CD4-positive, alpha-beta T cell (primary cell): ENCODE measurements at regions not wholly inside any gene's neighbourhood (a gene's known extent, or its start where the extent isn't known, plus 50 kb on each side); places are given as distances from the start of the nearest gene placed in this dataset.

Experiments
- ATAC-seq: fragments of 200-7000 bp; cut with Tn5 transposase; one replicate; pipeline ENCODE4 v1.10.0; 2022; ENCODE audit warnings: mild to moderate bottlenecking; ENCODE audit not compliant: poor library complexity
- CTCF ChIA-PET: fragments of 350-600 bp; sonication (Branson Sonifier 250); formaldehyde crosslinking; loops from one replicate; lab custom pipeline; 2021; ENCODE audit warnings: antibody characterized with exemption, inconsistent platforms; lab: Charles Lee
- POLR2A ChIA-PET: fragments of 350-600 bp; sonication (Branson Sonifier 250); formaldehyde crosslinking; loops from one replicate; lab custom pipeline; 2021; ENCODE audit warnings: antibody characterized with exemption, inconsistent platforms; lab: Charles Lee
- DNase-seq, 14 experiments: peaks; one replicate each; pipeline ENCODE4 v3.0.0-alpha.2; 2013 to 2020; ENCODE audit warnings: mixed read lengths in 2 of 14
- H3K27ac ChIP-seq, 2 donors: one replicate each; pipeline versions ENCODE4 v1.5.1 to v1.7.0; 2013; ENCODE audit warnings: low read length in 2 of 2, low read depth in 1 of 2, mild to moderate bottlenecking in 1 of 2
- H3K27me3 ChIP-seq, 2 experiments: 1 replicate in 1 of 2; 2 replicates in 1 of 2; pipeline versions ENCODE4 v1.6.1 to v1.7.0; 2013; ENCODE audit warnings: low read length in 2 of 2, control low read depth in 1 of 2, mild to moderate bottlenecking in 1 of 2, moderate library complexity in 1 of 2; ENCODE audit not compliant: insufficient read depth in 2 of 2, control insufficient read depth in 1 of 2
- H3K36me3 ChIP-seq: one replicate; pipeline ENCODE4 v1.6.1; 2013; ENCODE audit warnings: low read length, control low read depth; ENCODE audit not compliant: insufficient read depth
- H3K4me1 ChIP-seq: one replicate; pipeline ENCODE4 v1.6.1; 2013; ENCODE audit warnings: low read length, control low read depth; ENCODE audit not compliant: insufficient read depth
- H3K4me3 ChIP-seq: one replicate; pipeline ENCODE4 v1.5.1; 2013; ENCODE audit warnings: mild to moderate bottlenecking, low read length, moderate library complexity
- H3K9me3 ChIP-seq, 2 experiments: 1 replicate in 1 of 2; 2 replicates in 1 of 2; pipeline versions ENCODE4 v1.6.1 to v1.7.0; 2013; ENCODE audit warnings: low read length in 2 of 2, mild to moderate bottlenecking in 2 of 2, control low read depth in 1 of 2, moderate library complexity in 1 of 2; ENCODE audit not compliant: control insufficient read depth in 1 of 2, insufficient read depth in 1 of 2
- H3K27ac Mint-ChIP-seq: one replicate; pipeline ENCODE4 v1.8.0; 2020; ENCODE audit warnings: mixed read lengths
- H3K27me3 Mint-ChIP-seq: one replicate; pipeline ENCODE4 v1.8.0; 2021; ENCODE audit warnings: mixed read lengths
- H3K36me3 Mint-ChIP-seq: one replicate; pipeline ENCODE4 v1.8.0; 2021; ENCODE audit warnings: low read depth, mixed read lengths
- H3K4me1 Mint-ChIP-seq: one replicate; pipeline ENCODE4 v1.8.0; 2021; ENCODE audit warnings: low read depth, mixed read lengths
- H3K4me3 Mint-ChIP-seq: one replicate; pipeline ENCODE4 v1.8.0; 2020; ENCODE audit warnings: mild to moderate bottlenecking, mixed read lengths
- H3K9me3 Mint-ChIP-seq: one replicate; pipeline ENCODE4 v1.8.0; 2020; ENCODE audit warnings: mixed read lengths
- CTCF ChIP-seq: fragments of 200-600 bp; IDR thresholded peaks from one replicate; pipeline ENCODE4 v1.8.0; 2022; ENCODE audit warnings: antibody characterized with exemption, mild to moderate bottlenecking
- intact Hi-C, 2 experiments: fragments of 100-400 bp; cut with DNase I in 1 of 2; cut with micrococcal nuclease in 1 of 2; formaldehyde crosslinking; loops; one replicate each; pipeline versions ENCODE4 v1.15.1 to v1.9.0; 2023 to 2025; cut with DNase I, micrococcal nuclease

GRCh38 chr2:62587592-62587991 is 81.6 kb upstream of the TMEM17 start:
- intact Hi-C loops = no loop called here
- Mint-ChIP-seq H3K36me3 (no peaks in the 10 kb centered on the region), H3K9me3 (no peaks in the 10 kb centered on the region), H3K27ac (no peak overlapping the region), H3K4me1 (no peaks in the 10 kb centered on the region), H3K27me3 (peaks cover 9% of the 10 kb centered on the region), H3K4me3 (no peak overlapping the region)
- Histone ChIP-seq H3K27ac (no peak overlapping the region), H3K4me1 (no peaks in the 10 kb centered on the region), H3K36me3 (no peaks in the 10 kb centered on the region), H3K9me3 (peaks cover 0 to 6% of the 10 kb centered on the region in 2 experiments), H3K4me3 (no peak overlapping the region), H3K27me3 (peaks cover 0 to 4% of the 10 kb centered on the region in 2 experiments)
- ATAC-seq = no peak
- CTCF ChIA-PET = no interaction called here
- no peak for DNase-seq
- no peak for TF ChIP-seq CTCF
- POLR2A ChIA-PET = no interaction called here

- Histone ChIP-seq H3K27ac (no peak overlapping the region), H3K4me1 (no peaks in the 10 kb centered on the region), H3K27me3 (peaks cover 0 to 4% of the 10 kb centered on the region in 2 experiments), H3K36me3 (no peaks in the 10 kb centered on the region), H3K9me3 (peaks cover 0 to 6% of the 10 kb centered on the region in 2 experiments), H3K4me3 (no peak overlapping the region)
- no peak for ATAC-seq
- DNase-seq = no peak
- Mint-ChIP-seq H3K4me1 (no peaks in the 10 kb centered on the region), H3K27me3 (peaks cover 9% of the 10 kb centered on the region), H3K36me3 (no peaks in the 10 kb centered on the region), H3K27ac (no peak overlapping the region), H3K4me3 (no peak overlapping the region), H3K9me3 (peaks cover 2% of the 10 kb centered on the region)
- ChIA-PET CTCF (no interaction called here), POLR2A (no interaction called here)
- no peak for TF ChIP-seq CTCF
- intact Hi-C loops = no loop called here
These were observed 81.0 kb upstream of the TMEM17 start for GRCh38 chr2:62586981-62587380.

GRCh38 chr2:62578803-62579640 is 73.0 kb upstream of the TMEM17 start:
- no peaks in the 10 kb centered on the region for H3K36me3 Mint-ChIP-seq
- CTCF ChIA-PET = no interaction called here
- H3K36me3 ChIP-seq = no peaks in the 10 kb centered on the region
- no peak for DNase-seq
- H3K27me3 ChIP-seq = no peaks in the 10 kb centered on the region
- peaks cover 2% of the 10 kb centered on the region for H3K9me3 Mint-ChIP-seq
- H3K4me3 ChIP-seq = no peak overlapping the region
- intact Hi-C loops = no loop called here
- no peaks in the 10 kb centered on the region for H3K9me3 ChIP-seq
- no peak overlapping the region for H3K27ac Mint-ChIP-seq
- H3K4me1 ChIP-seq = no peaks in the 10 kb centered on the region
- no peak overlapping the region for H3K4me3 Mint-ChIP-seq
- no peak overlapping the region for H3K27ac ChIP-seq
- H3K4me1 Mint-ChIP-seq = no peaks in the 10 kb centered on the region
- POLR2A ChIA-PET = no interaction called here
- no peak for TF ChIP-seq CTCF
- no peak for ATAC-seq
- H3K27me3 Mint-ChIP-seq = peaks cover 13% of the 10 kb centered on the region
